GM18867 (cell line): ENCODE measurements at regions not wholly inside any gene's neighbourhood (a gene's known extent, or its start where the extent isn't known, plus 50 kb on each side); places are given as distances from the start of the nearest gene placed in this dataset.

Source experiments
- ATAC-seq: cut with Tn5 transposase; IDR thresholded peaks from one replicate; pipeline ENCODE4 v1.9.1; 2021; ENCODE audit warnings: mild to moderate bottlenecking, moderate library complexity; ENCODE audit not compliant: unreplicated experiment

GRCh38 chr4:149136951-149137620 lies 678.6 kb downstream of the IQCM start:
- no peak for ATAC-seq

GRCh38 chr4:149135062-149135461 lies 680.6 kb downstream of the IQCM start:
- ATAC-seq = no peak

GRCh38 chr4:149121023-149121404 lies 678.8 kb upstream of the NR3C2 start:
- no peak for ATAC-seq

- no peak for ATAC-seq
These were observed 678.3 kb upstream of the NR3C2 start for GRCh38 chr4:149120331-149121022.

- no peak for ATAC-seq
These were observed 674.6 kb upstream of the NR3C2 start for GRCh38 chr4:149116806-149117205.

- ATAC-seq = no peak
These were observed 671.7 kb upstream of the NR3C2 start for GRCh38 chr4:149113804-149114430.

- ATAC-seq = no peak
These were observed 669.9 kb upstream of the NR3C2 start for GRCh38 chr4:149112109-149112508.

GRCh38 chr4:149110481-149110880 lies 668.3 kb upstream of the NR3C2 start:
- ATAC-seq = no peak

GRCh38 chr4:149108626-149109025 lies 666.4 kb upstream of the NR3C2 start:
- no peak for ATAC-seq

GRCh38 chr4:149102765-149103164 lies 660.6 kb upstream of the NR3C2 start:
- ATAC-seq = no peak

- ATAC-seq = no peak
These were observed 659.4 kb upstream of the NR3C2 start for GRCh38 chr4:149101649-149102048.

- no peak for ATAC-seq
These were observed 653.6 kb upstream of the NR3C2 start for GRCh38 chr4:149095811-149096210.

- no peak for ATAC-seq
These were observed 652.8 kb upstream of the NR3C2 start for GRCh38 chr4:149095001-149095400.

- ATAC-seq = no peak
These were observed 641.9 kb upstream of the NR3C2 start for GRCh38 chr4:149084144-149084543.

- ATAC-seq = no peak
These were observed 635.0 kb upstream of the NR3C2 start for GRCh38 chr4:149077181-149077580.

- ATAC-seq = no peak
These were observed 634.2 kb upstream of the NR3C2 start for GRCh38 chr4:149076401-149076800.

- no peak for ATAC-seq
These were observed 630.2 kb upstream of the NR3C2 start for GRCh38 chr4:149072384-149072783.

- ATAC-seq = no peak
These were observed 623.5 kb upstream of the NR3C2 start for GRCh38 chr4:149065753-149066152.

- ATAC-seq = no peak
These were observed 620.8 kb upstream of the NR3C2 start for GRCh38 chr4:149062997-149063396.

GRCh38 chr4:149057594-149057993 lies 615.4 kb upstream of the NR3C2 start:
- ATAC-seq = no peak

- no peak for ATAC-seq
These were observed 614.4 kb upstream of the NR3C2 start for GRCh38 chr4:149056615-149057014.

- ATAC-seq = no peak
These were observed 613.4 kb upstream of the NR3C2 start for GRCh38 chr4:149055624-149056023.
